GM21737 (cell line): ENCODE measurements at regions not wholly inside any gene's neighbourhood (a gene's known extent, or its start where the extent isn't known, plus 50 kb on each side); places are given as distances from the start of the nearest gene placed in this dataset.
"Not testable (repeated sequence)": the region's sequence is repeated elsewhere in the genome, so short reads cannot be mapped to it uniquely, and the experiment has no call there.

Experiments
- ATAC-seq: cut with Tn5 transposase; IDR thresholded peaks from one replicate; pipeline ENCODE4 v1.9.1; 2021; ENCODE audit warnings: mild to moderate bottlenecking, moderate library complexity; ENCODE audit not compliant: unreplicated experiment

DNA sequence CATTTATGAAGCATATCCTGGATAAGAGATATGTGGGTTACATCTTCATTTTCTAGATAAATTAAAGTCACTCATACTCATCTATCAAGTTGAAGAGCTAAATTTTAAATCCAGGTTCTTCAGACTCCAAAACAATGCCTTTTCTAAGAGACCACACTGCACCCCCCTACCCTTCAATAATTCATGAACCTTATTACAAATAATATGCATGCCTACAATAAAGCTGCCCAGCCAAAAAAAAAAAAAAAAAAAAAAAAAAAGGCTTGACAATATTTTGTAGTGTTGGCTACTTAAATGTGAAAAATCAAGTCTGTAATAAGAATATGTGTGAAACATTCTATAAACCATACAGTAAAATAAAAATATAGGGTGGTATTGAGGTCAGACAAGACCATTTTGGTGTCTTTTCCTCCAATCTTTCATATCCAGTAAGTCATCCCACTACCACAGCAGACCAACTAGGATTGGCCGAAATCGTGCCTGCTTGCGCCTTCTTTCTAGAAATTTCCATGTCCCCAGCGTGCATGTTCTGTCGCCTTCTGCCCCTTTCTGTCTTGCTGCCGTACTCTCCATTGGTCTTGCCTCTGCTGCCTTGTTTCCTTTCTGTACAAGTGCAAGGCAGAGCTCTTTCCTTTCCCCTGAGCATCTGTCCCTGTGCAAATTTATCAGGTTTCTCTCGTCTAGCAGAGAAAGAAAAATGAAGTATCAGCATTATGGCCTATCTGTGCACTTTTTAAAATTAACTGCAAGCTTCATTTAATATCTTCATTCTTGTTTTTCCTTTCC, 92.6 kb upstream of the NDUFV2 start:
- ATAC-seq: no peak

DNA sequence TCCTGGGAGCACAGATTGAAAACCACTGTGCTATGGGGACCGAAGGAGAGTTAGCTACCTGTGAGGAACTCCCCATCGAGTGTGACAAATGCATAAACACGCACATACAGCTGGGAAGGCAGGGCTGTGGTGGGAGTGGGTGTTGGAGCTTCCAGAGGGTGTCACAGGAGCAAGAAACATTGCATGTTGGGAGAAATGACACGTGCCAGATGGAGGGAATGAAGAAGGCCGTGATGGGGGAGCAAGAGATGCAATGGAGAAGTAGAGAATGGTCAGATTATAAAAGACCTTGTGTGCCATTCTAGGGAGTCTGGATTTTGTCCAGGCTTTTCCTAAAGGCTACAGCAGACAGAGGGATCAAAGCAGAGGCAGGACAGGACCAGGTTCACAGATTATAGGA, 91.1 kb upstream of the NDUFV2 start:
- ATAC-seq: no peak

GRCh38 chr18:9013926-9014373, 88.5 kb upstream of the NDUFV2 start:
- ATAC-seq: no peak

GRCh38 chr18:9015689-9016088, 86.8 kb upstream of the NDUFV2 start:
- no peak for ATAC-seq

GRCh38 chr18:9016633-9017166, 85.8 kb upstream of the NDUFV2 start:
- no peak for ATAC-seq

GRCh38 chr18:9017167-9017904, 85.2 kb upstream of the NDUFV2 start:
- ATAC-seq: peak; percentile 87

- ATAC-seq: no peak
Observed at GRCh38 chr18:9017905-9018227, 84.6 kb upstream of the NDUFV2 start.

GRCh38 chr18:9019135-9019534, 83.4 kb upstream of the NDUFV2 start:
- no peak for ATAC-seq

DNA sequence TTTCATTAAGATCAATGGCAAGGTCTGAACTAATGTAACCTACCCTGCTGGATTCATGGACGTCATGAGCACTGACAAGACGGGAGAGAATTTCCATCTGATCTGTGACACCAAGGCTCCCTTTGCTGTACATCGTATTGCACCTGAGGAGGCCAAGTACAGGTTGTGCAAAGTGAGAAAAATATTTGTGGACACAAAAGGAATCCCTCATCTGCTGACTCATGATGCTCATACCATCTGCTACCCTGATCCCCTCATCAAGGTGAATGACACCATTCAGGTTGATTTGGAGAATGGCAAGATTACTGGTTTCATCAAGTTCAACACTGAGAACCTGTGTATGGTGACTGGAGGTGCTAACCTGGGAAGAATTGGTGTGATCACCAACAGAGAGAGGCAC, 82.3 kb upstream of the NDUFV2 start:
- no peak for ATAC-seq

DNA sequence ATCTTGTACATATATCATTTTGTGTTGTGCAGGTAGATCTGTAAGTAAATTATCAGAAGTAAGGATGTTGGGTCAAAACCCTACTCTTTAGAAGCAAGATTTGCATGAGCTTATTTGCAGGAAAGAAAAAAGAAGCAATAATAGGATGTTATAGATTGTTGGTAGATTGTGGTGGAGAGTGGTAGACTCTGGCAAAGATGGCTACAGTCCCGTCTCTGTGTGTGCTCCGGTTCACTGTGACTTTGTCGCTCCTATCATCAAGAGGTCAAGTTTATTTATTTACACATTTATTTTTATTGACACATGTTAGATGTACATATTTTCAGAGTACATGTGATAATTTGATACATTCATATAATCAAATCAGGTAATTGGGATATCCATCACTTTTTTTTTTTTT, 81.0 kb upstream of the NDUFV2 start:
- ATAC-seq: no peak

- no peak for ATAC-seq
Observed at GRCh38 chr18:9022397-9023155, 79.9 kb upstream of the NDUFV2 start.

GRCh38 chr18:9024031-9024646, 78.4 kb upstream of the NDUFV2 start:
- ATAC-seq: not testable (repeated sequence)

DNA sequence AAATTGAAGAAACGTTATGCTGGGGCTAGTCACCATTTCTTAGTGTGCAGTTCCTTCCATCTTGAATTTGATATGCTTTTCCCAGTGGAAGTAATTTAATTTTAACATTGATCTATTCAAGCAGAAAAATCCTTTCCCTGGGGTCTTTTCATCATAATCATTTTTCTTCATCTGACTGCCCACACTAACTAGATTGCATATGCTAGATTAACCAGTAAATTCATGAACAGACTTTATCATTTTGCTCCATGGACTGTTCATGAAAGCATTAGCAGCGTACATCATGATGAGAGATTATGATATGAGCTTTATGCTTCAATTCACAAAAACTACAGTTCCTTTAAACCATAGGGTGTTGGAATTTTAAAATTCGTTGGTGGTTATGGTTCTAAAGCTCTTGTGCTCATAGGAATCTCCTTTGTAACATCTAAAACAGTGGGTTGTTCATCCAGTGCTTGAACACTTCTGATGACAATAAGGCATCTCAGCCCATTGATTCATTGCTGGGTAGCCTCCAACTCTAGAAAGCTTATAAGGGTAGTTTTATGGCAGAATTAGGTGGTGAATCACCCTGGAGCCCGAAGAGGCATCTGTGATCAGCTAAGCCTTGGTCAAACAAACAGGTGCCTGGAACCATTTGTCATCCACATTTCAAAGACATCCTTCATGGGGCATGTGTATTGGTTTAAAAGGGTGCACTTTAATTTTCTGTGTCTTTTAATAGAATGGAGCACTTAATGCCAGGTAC, 77.2 kb upstream of the NDUFV2 start:
- no peak for ATAC-seq

DNA sequence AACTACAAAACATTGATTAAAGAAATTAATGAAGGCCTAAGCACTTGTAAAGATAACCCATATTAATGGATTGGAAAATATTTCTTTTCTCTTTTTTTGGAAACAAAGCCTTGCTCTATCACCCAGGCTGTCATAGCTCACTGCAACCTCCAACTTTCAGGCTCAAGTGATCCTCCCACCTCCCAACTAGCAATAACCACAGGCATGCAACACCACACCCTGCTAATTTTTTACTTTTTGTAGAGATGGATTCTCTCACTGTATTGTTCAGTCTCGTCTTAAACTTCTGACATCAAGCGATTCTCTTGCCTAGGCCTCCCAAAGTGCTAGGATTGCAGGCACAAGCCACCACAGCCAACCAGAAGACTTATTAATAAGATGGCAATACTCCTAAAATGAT, 73.4 kb upstream of the NDUFV2 start:
- no peak for ATAC-seq

GRCh38 chr18:9032519-9032918, 70.0 kb upstream of the NDUFV2 start:
- no peak for ATAC-seq

DNA sequence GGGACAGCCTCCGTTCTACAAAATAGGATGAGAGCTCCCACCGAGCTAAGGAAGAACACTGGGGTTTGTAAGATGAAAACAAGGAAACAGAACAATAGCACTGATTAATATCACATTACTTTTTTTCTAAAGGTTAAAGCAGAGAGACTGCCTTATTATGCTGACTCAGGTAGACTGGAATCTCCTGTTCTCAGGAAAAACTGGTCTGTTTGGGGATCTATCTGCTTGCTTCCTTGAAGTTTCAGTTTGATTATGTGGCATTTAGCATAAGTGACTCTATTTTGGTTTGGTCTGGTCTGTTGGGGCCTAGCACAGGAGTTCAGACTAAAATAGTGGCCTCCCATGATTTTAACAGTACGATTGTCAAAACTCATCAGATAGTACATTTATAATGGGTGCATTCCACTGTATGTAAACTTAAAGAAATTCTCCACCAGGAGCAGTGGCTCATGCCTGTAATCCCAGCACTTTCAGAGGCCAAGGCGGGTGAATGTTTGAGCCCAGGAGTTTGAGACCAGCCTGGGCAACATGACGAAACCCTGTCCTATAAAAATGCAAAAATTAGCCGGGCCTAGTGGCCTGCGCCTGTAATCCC, 64.1 kb upstream of the NDUFV2 start:
- ATAC-seq: no peak

DNA sequence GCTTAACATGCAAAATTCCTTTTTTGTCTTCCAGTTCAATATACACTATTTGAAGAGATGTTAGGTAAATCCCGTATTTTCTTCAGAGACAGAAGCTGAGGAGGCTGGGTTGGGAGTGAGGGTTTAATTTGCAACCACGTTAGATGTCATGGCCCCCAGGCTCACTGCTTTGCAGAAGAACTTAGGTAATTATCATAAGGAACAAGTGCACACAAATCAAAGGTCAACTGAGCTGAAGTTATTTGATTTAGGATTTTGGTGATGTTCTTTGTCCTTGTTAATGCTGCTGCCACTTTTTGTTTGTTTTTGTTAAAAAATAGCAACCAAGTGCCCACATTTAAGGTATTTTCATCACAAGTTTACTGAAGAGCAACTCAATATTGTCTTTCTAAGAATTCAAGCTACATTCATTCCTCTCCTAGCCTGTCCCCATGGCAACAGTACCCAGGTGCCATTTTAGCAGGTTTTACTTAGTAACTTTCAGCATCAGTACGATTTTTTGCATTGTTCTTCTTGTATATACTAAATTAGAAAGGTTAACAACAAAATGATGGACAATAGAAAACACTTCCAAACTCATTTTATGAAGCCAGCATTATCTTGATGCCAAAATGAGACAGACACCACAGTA, 62.9 kb upstream of the NDUFV2 start:
- ATAC-seq: no peak

GRCh38 chr18:9042766-9043481, 59.6 kb upstream of the NDUFV2 start:
- no peak for ATAC-seq

DNA sequence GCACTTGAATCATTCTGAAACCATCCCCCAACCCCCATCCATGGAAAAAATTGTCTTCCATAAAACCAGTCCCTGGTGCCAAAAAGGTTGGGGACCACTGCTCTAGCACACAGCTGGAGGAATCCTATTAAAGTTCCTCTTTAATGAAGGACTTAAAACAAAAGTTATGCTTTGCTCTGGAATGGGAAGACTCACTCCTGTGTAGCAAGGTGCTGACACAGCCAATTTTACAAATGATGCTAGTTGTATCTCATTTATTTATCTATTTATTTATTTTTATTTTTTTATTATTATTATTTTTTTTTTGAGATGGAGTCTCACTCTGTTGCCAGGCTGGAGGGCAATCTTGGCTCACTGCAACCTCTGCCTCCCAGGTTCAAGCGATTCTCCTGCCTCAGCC, 58.9 kb upstream of the NDUFV2 start:
- no peak for ATAC-seq
